ENCODE measurements at regions not wholly inside any gene's neighbourhood (a gene's known extent, or its start where the extent isn't known, plus 50 kb on each side); places are given as distances from the start of the nearest gene placed in this dataset.

- Mint-ChIP-seq H3K27me3 (no peaks in the 10 kb centered on the region), H3K27ac (no peak overlapping the region), H3K4me1 (ENCODE audit: low read depth) (no peaks in the 10 kb centered on the region), H3K4me3 (no peak overlapping the region), H3K36me3 (ENCODE audit: low read depth) (no peaks in the 10 kb centered on the region), H3K9me3 (no peaks in the 10 kb centered on the region)
- intact Hi-C loops (cut with micrococcal nuclease), result no loop called here
Observed at GRCh38 chr2:72037261-72037666, 110.4 kb downstream of the CYP26B1 start.

- no peaks in the 10 kb centered on the region for H3K27me3 Mint-ChIP-seq
- H3K4me3 Mint-ChIP-seq, result no peak overlapping the region
- no peaks in the 10 kb centered on the region for H3K36me3 Mint-ChIP-seq (ENCODE audit: low read depth)
Observed at GRCh38 chr2:72036595-72036994, 111.1 kb downstream of the CYP26B1 start.

DNA sequence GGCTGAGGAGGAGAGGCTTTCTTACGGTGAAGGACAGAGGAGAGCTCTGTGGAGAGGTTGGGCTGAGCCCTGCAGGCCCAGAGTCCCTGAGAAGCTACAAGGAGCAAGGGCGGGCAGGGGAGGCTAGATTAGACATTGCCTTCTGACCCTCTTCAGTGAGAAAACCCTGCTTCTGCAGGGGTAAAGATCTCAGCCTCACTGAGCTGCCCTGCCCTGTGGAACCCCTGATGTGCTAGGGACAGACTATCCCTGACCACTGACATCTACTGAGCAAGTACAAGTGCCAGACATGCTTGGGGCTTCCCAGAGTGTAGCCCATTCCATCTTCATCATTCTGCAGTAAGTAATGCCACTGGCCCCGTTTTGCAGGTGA lies 111.5 kb downstream of the CYP26B1 start:
- no peaks in the 10 kb centered on the region for H3K4me1 Mint-ChIP-seq (ENCODE audit: low read depth)
- no peaks in the 10 kb centered on the region for H3K9me3 Mint-ChIP-seq
- no peak overlapping the region for H3K4me3 Mint-ChIP-seq
- no peak overlapping the region for H3K27ac Mint-ChIP-seq
- H3K27me3 Mint-ChIP-seq, result no peaks in the 10 kb centered on the region
- H3K36me3 Mint-ChIP-seq (ENCODE audit: low read depth), result no peaks in the 10 kb centered on the region
- intact Hi-C loops (cut with micrococcal nuclease), result no loop called here

More at GRCh38 chr2:72036595-72036994, 111.1 kb downstream of the CYP26B1 start:
- no peak overlapping the region for H3K27ac Mint-ChIP-seq
- no peaks in the 10 kb centered on the region for H3K4me1 Mint-ChIP-seq (ENCODE audit: low read depth)
- intact Hi-C loops (cut with micrococcal nuclease), result no loop called here
- no peaks in the 10 kb centered on the region for H3K9me3 Mint-ChIP-seq

DNA sequence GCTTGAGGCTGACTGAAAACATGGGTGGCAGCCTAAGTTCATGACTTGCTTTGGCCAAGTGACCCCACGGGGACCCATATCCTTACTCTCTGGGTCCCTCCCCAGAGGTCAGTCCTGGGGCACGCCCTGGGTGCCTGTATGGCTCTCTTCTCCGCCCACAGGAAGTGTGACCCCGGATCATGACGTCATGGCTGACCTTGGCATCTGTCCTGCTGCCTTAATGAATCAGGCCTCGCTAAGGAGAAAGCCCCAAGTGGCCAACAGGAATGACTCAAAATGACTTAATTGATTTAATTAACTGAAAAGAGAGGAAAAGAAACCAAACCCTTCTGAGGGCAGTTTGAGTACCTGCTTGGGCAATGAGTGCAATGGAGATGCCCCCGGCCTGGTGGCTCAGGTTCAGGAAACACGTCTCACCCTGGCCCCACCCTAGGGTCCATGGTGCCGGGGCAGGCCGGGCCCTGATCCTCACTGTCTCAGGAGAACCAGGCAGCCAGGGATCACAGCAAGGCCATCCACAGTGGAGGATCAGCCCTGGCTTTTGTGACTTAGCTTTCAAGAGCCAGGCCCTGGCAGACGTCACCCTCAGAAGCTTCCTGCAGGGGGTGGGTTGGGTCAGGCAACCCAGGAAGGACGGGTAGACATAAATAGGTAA lies 112.0 kb downstream of the CYP26B1 start:
- intact Hi-C loops (cut with micrococcal nuclease), result no loop called here
- Mint-ChIP-seq H3K36me3 (ENCODE audit: low read depth) (no peaks in the 10 kb centered on the region), H3K27ac (no peak overlapping the region), H3K4me1 (ENCODE audit: low read depth) (no peaks in the 10 kb centered on the region), H3K27me3 (no peaks in the 10 kb centered on the region), H3K4me3 (no peak overlapping the region), H3K9me3 (no peaks in the 10 kb centered on the region)

- H3K27me3 Mint-ChIP-seq, result no peaks in the 10 kb centered on the region
- H3K36me3 Mint-ChIP-seq (ENCODE audit: low read depth), result no peaks in the 10 kb centered on the region
- H3K9me3 Mint-ChIP-seq, result no peaks in the 10 kb centered on the region
- H3K4me3 Mint-ChIP-seq, result no peak overlapping the region
- intact Hi-C loops (cut with micrococcal nuclease), result no loop called here
- no peak overlapping the region for H3K27ac Mint-ChIP-seq
- H3K4me1 Mint-ChIP-seq (ENCODE audit: low read depth), result no peaks in the 10 kb centered on the region
Observed at GRCh38 chr2:72034353-72035095, 113.1 kb downstream of the CYP26B1 start.

- Mint-ChIP-seq H3K36me3 (ENCODE audit: low read depth) (no peaks in the 10 kb centered on the region), H3K9me3 (no peaks in the 10 kb centered on the region), H3K27ac (no peak overlapping the region), H3K4me3 (no peak overlapping the region), H3K27me3 (no peaks in the 10 kb centered on the region), H3K4me1 (ENCODE audit: low read depth) (no peaks in the 10 kb centered on the region)
- intact Hi-C loops (cut with micrococcal nuclease), result no loop called here
Observed at GRCh38 chr2:72033636-72034035, 114.0 kb downstream of the CYP26B1 start.

GRCh38 chr2:72032481-72033041 lies 115.1 kb downstream of the CYP26B1 start:
- Mint-ChIP-seq H3K4me3 (no peak overlapping the region), H3K36me3 (ENCODE audit: low read depth) (no peaks in the 10 kb centered on the region), H3K27ac (no peak overlapping the region), H3K27me3 (no peaks in the 10 kb centered on the region), H3K9me3 (no peaks in the 10 kb centered on the region), H3K4me1 (ENCODE audit: low read depth) (no peaks in the 10 kb centered on the region)
- intact Hi-C loops (cut with micrococcal nuclease), result no loop called here

- no peaks in the 10 kb centered on the region for H3K36me3 Mint-ChIP-seq (ENCODE audit: low read depth)
- no peak overlapping the region for H3K27ac Mint-ChIP-seq
- H3K9me3 Mint-ChIP-seq, result no peaks in the 10 kb centered on the region
- no peak overlapping the region for H3K4me3 Mint-ChIP-seq
- intact Hi-C loops (cut with micrococcal nuclease), result no loop called here
- no peaks in the 10 kb centered on the region for H3K4me1 Mint-ChIP-seq (ENCODE audit: low read depth)
- no peaks in the 10 kb centered on the region for H3K27me3 Mint-ChIP-seq
Observed at GRCh38 chr2:72031346-72032110, 116.1 kb downstream of the CYP26B1 start.

DNA sequence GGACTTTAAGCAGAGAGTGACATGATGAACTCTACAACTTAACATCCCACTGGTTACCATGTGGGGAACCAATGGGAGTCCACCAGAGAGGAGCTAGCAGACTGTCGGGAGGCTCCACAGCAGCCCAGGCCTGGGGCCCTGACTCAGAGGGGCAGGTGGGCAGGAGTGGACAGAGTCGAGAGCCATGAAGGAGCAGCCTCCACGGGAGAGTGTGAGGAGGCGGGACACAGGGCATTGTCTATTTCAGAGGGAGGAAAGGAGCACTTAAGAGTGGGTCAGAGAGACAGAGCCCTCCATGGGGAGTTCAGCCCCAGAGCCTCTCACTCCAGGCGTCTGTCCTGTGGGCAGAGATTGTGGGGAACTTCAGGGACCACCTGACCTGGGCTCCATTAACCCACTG lies 118.7 kb downstream of the CYP26B1 start:
- H3K36me3 Mint-ChIP-seq (ENCODE audit: low read depth), result no peaks in the 10 kb centered on the region
- no peaks in the 10 kb centered on the region for H3K27me3 Mint-ChIP-seq
- H3K4me1 Mint-ChIP-seq (ENCODE audit: low read depth), result no peaks in the 10 kb centered on the region
- H3K4me3 Mint-ChIP-seq, result no peak overlapping the region
- H3K27ac Mint-ChIP-seq, result no peak overlapping the region
- intact Hi-C loops (cut with micrococcal nuclease), result no loop called here
- H3K9me3 Mint-ChIP-seq, result no peaks in the 10 kb centered on the region

- Mint-ChIP-seq H3K4me3 (no peak overlapping the region), H3K27ac (no peak overlapping the region), H3K9me3 (no peaks in the 10 kb centered on the region), H3K27me3 (no peaks in the 10 kb centered on the region), H3K36me3 (ENCODE audit: low read depth) (no peaks in the 10 kb centered on the region), H3K4me1 (ENCODE audit: low read depth) (no peaks in the 10 kb centered on the region)
- intact Hi-C loops (cut with micrococcal nuclease), result no loop called here
Observed at GRCh38 chr2:72028351-72028995, 119.2 kb downstream of the CYP26B1 start.

DNA sequence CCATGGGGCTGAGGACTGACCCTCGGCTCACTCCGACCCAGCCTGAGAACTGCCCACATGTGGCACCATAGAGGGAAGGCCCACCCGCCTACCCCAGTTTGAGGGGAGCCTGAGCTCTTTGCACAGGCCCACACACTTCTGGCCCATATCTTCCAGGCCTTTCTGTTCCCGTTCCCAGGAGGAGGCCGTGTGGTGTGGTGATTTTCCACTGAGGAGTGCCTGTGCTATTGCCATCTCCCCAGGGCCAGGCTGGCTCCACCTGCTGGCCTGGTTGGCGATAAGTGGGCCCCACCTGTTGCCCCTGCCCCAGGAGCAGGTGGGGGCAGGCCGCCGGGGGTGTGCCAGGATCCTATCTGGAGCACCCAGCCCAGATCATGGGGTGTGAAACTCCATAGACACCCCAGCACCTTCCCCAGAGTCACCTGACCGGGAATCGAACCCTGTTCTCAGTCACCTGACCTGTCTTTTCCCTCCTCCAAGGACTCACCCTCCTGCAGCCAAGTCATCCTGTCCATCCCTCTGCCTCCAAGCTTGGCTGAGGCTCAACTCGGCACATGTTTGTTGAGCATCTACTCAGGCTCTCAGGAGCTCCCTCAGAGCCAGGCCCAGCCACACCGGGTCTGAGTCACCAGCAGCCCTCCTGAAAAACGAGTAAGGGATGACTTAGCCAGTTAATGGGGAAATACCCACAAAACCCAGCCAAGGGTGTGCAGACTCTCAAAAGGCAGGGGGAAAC lies 120.1 kb downstream of the CYP26B1 start:
- no peaks in the 10 kb centered on the region for H3K4me1 Mint-ChIP-seq (ENCODE audit: low read depth)
- H3K36me3 Mint-ChIP-seq (ENCODE audit: low read depth), result no peaks in the 10 kb centered on the region
- H3K9me3 Mint-ChIP-seq, result no peaks in the 10 kb centered on the region
- no peaks in the 10 kb centered on the region for H3K27me3 Mint-ChIP-seq
- H3K4me3 Mint-ChIP-seq, result no peak overlapping the region
- no peak overlapping the region for H3K27ac Mint-ChIP-seq
- intact Hi-C loops (cut with micrococcal nuclease), result no loop called here

DNA sequence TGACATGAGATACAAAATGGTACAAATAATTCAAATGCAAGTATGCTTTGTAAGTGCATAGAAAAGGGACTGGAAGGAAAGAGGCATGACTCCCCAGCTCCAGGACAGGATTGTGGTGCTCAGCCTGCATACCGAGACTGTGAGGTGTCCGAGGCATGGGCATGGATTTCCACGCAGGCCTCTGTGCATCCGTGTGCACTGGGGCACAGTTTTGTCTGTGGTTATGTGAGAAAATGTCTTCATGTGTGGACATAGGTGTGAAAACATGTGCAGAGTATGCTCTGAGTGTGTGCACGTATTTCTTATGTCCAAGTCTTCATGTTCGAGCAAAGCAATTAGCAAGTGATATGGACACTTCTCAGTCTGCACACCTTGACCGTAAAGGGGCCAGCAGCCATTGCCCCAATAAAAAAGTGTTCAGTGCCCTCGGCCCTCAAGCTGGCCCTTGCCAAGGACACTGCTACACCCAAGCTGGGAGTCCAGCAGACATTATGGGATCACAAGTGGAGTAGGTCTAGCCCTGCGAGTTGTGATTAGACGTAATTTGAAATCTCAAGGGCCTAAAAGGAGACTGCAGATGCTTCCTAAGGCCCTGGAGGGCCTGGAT lies 120.7 kb downstream of the CYP26B1 start:
- no peaks in the 10 kb centered on the region for H3K27me3 Mint-ChIP-seq
- H3K4me1 Mint-ChIP-seq (ENCODE audit: low read depth), result no peaks in the 10 kb centered on the region
- no peaks in the 10 kb centered on the region for H3K9me3 Mint-ChIP-seq
- intact Hi-C loops (cut with micrococcal nuclease), result no loop called here
- H3K27ac Mint-ChIP-seq, result no peak overlapping the region
- no peaks in the 10 kb centered on the region for H3K36me3 Mint-ChIP-seq (ENCODE audit: low read depth)
- H3K4me3 Mint-ChIP-seq, result no peak overlapping the region
